HCT116 (cell line): ENCODE measurements at regions not wholly inside any gene's neighbourhood (a gene's known extent, or its start where the extent isn't known, plus 50 kb on each side); places are given as distances from the start of the nearest gene placed in this dataset.

Experiments
- ATAC-seq: fragments of 200-7000 bp; cut with Tn5 transposase; 2 replicates; pipeline ENCODE4 v1.9.1; 2020; ENCODE audit warnings: mild to moderate bottlenecking, moderate library complexity
- BruUV-seq: library from RNA; stranded (reverse); fragments of 400-500 nt; replicated peaks from 2 replicates; lab custom pipeline; 2021; lab: Mats Ljungman, UMichigan
- CTCF ChIA-PET: fragments of 300-600 bp; sonication (Branson Sonifier 250); formaldehyde crosslinking; loops from one replicate; lab custom pipeline; 2021; ENCODE audit warnings: antibody characterized with exemption; lab: Charles Lee
- POLR2A ChIA-PET: fragments of 300-600, 350-600 bp; sonication (Branson Sonifier 250); formaldehyde crosslinking; loops from one replicate; lab custom pipeline; 2021; ENCODE audit warnings: antibody characterized with exemption; lab: Charles Lee
- RAD21 ChIA-PET, 2 experiments: fragments of 300-600 bp; sonication (Branson Sonifier 250); formaldehyde crosslinking; loops; one replicate each; lab custom pipeline; 2023; ENCODE audit warnings: low total read pairs in 2 of 2; ENCODE audit not compliant: uncharacterized antibody in 2 of 2, unreplicated experiment in 2 of 2, low non-redundant PET in 1 of 2; lab: Charles Lee
- DNase-seq: peaks from one replicate; pipeline ENCODE4 v3.0.0-alpha.2; 2010; ENCODE audit warnings: low read depth, low spot score
- H2AFZ ChIP-seq: fragments of 200-600 bp; shearing (Covaris generic), sonication (generic); 2 replicates; pipeline ENCODE4 v1.6.1; 2017; ENCODE audit warnings: low read depth, mixed run types, mixed read lengths, antibody characterized with exemption, low read length; ENCODE audit not compliant: poor library complexity, severe bottlenecking
- H3K27ac ChIP-seq: 2 replicates; pipeline ENCODE4 v1.5.1; 2012; ENCODE audit warnings: low read depth, low read length
- H3K27me3 ChIP-seq: fragments of 200-600 bp; sonication (generic); 2 replicates; pipeline ENCODE4 v1.6.1; 2016; ENCODE audit warnings: mixed run types, low read length, mixed read lengths; ENCODE audit not compliant: insufficient read depth
- H3K36me3 ChIP-seq, 2 experiments: fragments of 200-500 bp in 1 of 2; fragments of 200-600 bp in 1 of 2; sonication (Bioruptor generic) in 1 of 2; sonication (generic) in 1 of 2; 2 replicates each; pipeline versions ENCODE4 v1.5.1 to v1.6.1; 2014 to 2016; ENCODE audit warnings: low read length in 2 of 2, inconsistent platforms in 1 of 2, mixed read lengths in 1 of 2, mixed run types in 1 of 2; ENCODE audit not compliant: insufficient read depth in 2 of 2, control insufficient read depth in 1 of 2
- H3K4me1 ChIP-seq, 2 experiments: fragments of 200-600 bp in 1 of 2; sonication (generic) in 1 of 2; 2 replicates each; pipeline versions ENCODE4 v1.5.1 to v1.6.1; 2012 to 2017; ENCODE audit warnings: low read length in 2 of 2, inconsistent platforms in 1 of 2, mild to moderate bottlenecking in 1 of 2, mixed read lengths in 1 of 2, mixed run types in 1 of 2, moderate library complexity in 1 of 2; ENCODE audit not compliant: insufficient read depth in 2 of 2, control insufficient read depth in 1 of 2
- H3K4me2 ChIP-seq: fragments of 200-600 bp; sonication (generic); 2 replicates; pipeline ENCODE4 v1.6.1; 2017; ENCODE audit warnings: mixed run types, low read length, mixed read lengths
- H3K4me3 ChIP-seq, 2 experiments: fragments of 200-600 bp in 1 of 2; sonication (generic) in 1 of 2; replicated peaks in 1 of 2; 2 replicates each; pipeline ENCODE4 v1.5.1; 2011 to 2016; ENCODE audit warnings: low read length in 2 of 2, control low read depth in 1 of 2, low read depth in 1 of 2, mild to moderate bottlenecking in 1 of 2, mixed read lengths in 1 of 2, mixed run types in 1 of 2
- H3K79me2 ChIP-seq: fragments of 200-600 bp; sonication (generic); 2 replicates; pipeline ENCODE4 v1.6.1; 2017; ENCODE audit warnings: mild to moderate bottlenecking, mixed run types, low read length, moderate library complexity, mixed read lengths; ENCODE audit not compliant: insufficient read depth
- H3K9ac ChIP-seq: fragments of 200-600 bp; sonication (generic); 2 replicates; pipeline ENCODE4 v1.6.1; 2016; ENCODE audit warnings: low read length, mixed read lengths
- H3K9me2 ChIP-seq: fragments of 200-600 bp; sonication (generic), shearing (Covaris generic); 2 replicates; pipeline ENCODE4 v1.6.1; 2017; ENCODE audit warnings: mixed run types, mild to moderate bottlenecking, moderate library complexity; ENCODE audit not compliant: insufficient read depth
- H3K9me3 ChIP-seq, 2 experiments: fragments of 200-500 bp in 1 of 2; fragments of 200-600 bp in 1 of 2; sonication (Bioruptor generic) in 1 of 2; sonication (generic) in 1 of 2; 2 replicates each; pipeline ENCODE4 v1.6.1; 2014 to 2017; ENCODE audit warnings: low read length in 2 of 2, mixed read lengths in 2 of 2, inconsistent platforms in 1 of 2, low read depth in 1 of 2, mild to moderate bottlenecking in 1 of 2, mixed run types in 1 of 2, moderate library complexity in 1 of 2; ENCODE audit not compliant: control insufficient read depth in 1 of 2, insufficient read depth in 1 of 2
- H4K20me1 ChIP-seq: fragments of 200-600 bp; sonication (generic), shearing (Covaris generic); 2 replicates; pipeline ENCODE4 v1.6.1; 2017; ENCODE audit warnings: mixed run types, mild to moderate bottlenecking, moderate library complexity; ENCODE audit not compliant: insufficient read depth
- CBX3 ChIP-seq: IDR thresholded peaks from 2 replicates; pipeline ENCODE4 v1.6.1; 2012; ENCODE audit warnings: low read depth
- CEBPB ChIP-seq: IDR thresholded peaks from 2 replicates; pipeline ENCODE4 v1.6.1; 2012; ENCODE audit warnings: low read depth
- EZH2 ChIP-seq: fragments of 200-600 bp; sonication (generic); IDR thresholded peaks from 2 replicates; pipeline ENCODE4 v1.6.1; 2017; ENCODE audit warnings: antibody characterized with exemption, mixed run types
- JUND ChIP-seq: IDR thresholded peaks from 2 replicates; pipeline ENCODE4 v1.6.1; 2012
- YY1 ChIP-seq: IDR thresholded peaks from 2 replicates; pipeline ENCODE4 v1.6.1; 2011; ENCODE audit warnings: low read length, low read depth, moderate library complexity, mild to moderate bottlenecking; ENCODE audit not compliant: insufficient replicate concordance; ENCODE audit errors: extremely low read depth
- intact Hi-C: fragments of 100-400 bp; cut with micrococcal nuclease; formaldehyde crosslinking; loops from 2 replicates; pipeline ENCODE4 v1.10.0; 2022
- TF ChIP-seq, protein P1 (sequence below): IDR thresholded peaks from 2 replicates; pipeline ENCODE4 v1.6.1; 2012
- TF ChIP-seq, protein P2 (sequence below): IDR thresholded peaks from 2 replicates; pipeline ENCODE4 v1.6.1; 2012
- TF ChIP-seq, protein P3 (sequence below): IDR thresholded peaks from 2 replicates; pipeline ENCODE4 v1.6.1; 2012; ENCODE audit warnings: low read depth

DNA sequence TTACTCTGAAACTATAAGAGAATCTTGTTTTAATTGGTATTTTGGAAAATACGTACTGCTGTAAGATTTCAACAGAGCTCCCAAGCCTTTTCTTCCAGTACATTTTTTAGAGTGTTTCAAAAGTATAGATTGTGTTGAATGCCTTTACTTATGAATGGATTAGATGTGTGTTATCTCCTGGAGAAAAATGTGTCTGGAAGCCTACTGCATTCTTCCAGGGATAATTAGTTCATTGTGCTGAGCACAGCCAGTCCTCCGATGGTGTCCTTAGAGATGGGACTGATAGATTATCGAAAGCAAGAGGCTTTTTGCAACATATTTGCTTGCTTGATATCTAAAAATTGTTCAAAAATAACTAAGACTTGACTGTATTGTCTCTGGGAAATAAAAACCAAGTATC, 114.2 kb downstream of the PLEKHG1 start:
- intact Hi-C loops = no loop called here
- ATAC-seq = no peak
- no peak for TF ChIP-seq JUND
- TF ChIP-seq, protein P1, sequence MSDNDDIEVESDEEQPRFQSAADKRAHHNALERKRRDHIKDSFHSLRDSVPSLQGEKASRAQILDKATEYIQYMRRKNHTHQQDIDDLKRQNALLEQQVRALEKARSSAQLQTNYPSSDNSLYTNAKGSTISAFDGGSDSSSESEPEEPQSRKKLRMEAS = no peak
- no peak for TF ChIP-seq EZH2
- no peak for TF ChIP-seq CEBPB
- TF ChIP-seq YY1 = no peak
- TF ChIP-seq, protein P2, sequence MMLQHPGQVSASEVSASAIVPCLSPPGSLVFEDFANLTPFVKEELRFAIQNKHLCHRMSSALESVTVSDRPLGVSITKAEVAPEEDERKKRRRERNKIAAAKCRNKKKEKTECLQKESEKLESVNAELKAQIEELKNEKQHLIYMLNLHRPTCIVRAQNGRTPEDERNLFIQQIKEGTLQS = no peak
- TF ChIP-seq, protein P3, sequence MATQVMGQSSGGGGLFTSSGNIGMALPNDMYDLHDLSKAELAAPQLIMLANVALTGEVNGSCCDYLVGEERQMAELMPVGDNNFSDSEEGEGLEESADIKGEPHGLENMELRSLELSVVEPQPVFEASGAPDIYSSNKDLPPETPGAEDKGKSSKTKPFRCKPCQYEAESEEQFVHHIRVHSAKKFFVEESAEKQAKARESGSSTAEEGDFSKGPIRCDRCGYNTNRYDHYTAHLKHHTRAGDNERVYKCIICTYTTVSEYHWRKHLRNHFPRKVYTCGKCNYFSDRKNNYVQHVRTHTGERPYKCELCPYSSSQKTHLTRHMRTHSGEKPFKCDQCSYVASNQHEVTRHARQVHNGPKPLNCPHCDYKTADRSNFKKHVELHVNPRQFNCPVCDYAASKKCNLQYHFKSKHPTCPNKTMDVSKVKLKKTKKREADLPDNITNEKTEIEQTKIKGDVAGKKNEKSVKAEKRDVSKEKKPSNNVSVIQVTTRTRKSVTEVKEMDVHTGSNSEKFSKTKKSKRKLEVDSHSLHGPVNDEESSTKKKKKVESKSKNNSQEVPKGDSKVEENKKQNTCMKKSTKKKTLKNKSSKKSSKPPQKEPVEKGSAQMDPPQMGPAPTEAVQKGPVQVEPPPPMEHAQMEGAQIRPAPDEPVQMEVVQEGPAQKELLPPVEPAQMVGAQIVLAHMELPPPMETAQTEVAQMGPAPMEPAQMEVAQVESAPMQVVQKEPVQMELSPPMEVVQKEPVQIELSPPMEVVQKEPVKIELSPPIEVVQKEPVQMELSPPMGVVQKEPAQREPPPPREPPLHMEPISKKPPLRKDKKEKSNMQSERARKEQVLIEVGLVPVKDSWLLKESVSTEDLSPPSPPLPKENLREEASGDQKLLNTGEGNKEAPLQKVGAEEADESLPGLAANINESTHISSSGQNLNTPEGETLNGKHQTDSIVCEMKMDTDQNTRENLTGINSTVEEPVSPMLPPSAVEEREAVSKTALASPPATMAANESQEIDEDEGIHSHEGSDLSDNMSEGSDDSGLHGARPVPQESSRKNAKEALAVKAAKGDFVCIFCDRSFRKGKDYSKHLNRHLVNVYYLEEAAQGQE = no peak
- no peak for TF ChIP-seq CBX3
- TF ChIP-seq, all 23 proteins: peak for 0
- CTCF ChIA-PET = no interaction called here
- H3K9ac ChIP-seq = no peak overlapping the region
- H2AFZ ChIP-seq = no peak overlapping the region
- H3K27ac ChIP-seq = no peak overlapping the region
- H3K9me2 ChIP-seq = no peaks in the 10 kb centered on the region
- no peaks in the 10 kb centered on the region for H4K20me1 ChIP-seq
- no TSS peak for BruUV-seq
- H3K79me2 ChIP-seq = no peaks in the 10 kb centered on the region
- H3K4me1 ChIP-seq = peaks cover 7 to 8% of the 10 kb centered on the region in 2 experiments; a peak in 3 of 4 replicates
- no peaks in the 10 kb centered on the region for H3K36me3 ChIP-seq
- no peak overlapping the region for H3K4me2 ChIP-seq
- H3K4me3 ChIP-seq = no peak overlapping the region
- RAD21 ChIA-PET = no interaction called here
- POLR2A ChIA-PET = no interaction called here
- no peaks in the 10 kb centered on the region for H3K27me3 ChIP-seq
- DNase-seq = no peak
- no peaks in the 10 kb centered on the region for H3K9me3 ChIP-seq
